ENCODE measurements at regions not wholly inside any gene's neighbourhood (a gene's known extent, or its start where the extent isn't known, plus 50 kb on each side); places are given as distances from the start of the nearest gene placed in this dataset.

GRCh38 chr17:83175119-83175821 is 95.9 kb downstream of the METRNL start:
- no peak overlapping the region for H3K4me2 ChIP-seq (ENCODE audit: low read length)
- no peak overlapping the region for H3K4me3 ChIP-seq (ENCODE audit: insufficient read depth, low read depth, low read length)
- no peaks in the 10 kb centered on the region for H3K79me2 ChIP-seq (ENCODE audit: insufficient read depth, low read length)
- no peak overlapping the region for H3K27ac ChIP-seq (ENCODE audit: low read depth, low read length)
- FAIRE-seq (no peak), DNase-seq (ENCODE audit: low read depth) (no peak)
- H2AFZ ChIP-seq (ENCODE audit: low read depth, low read length), result no peak overlapping the region
- no peaks in the 10 kb centered on the region for H3K9me3 ChIP-seq (ENCODE audit: insufficient read depth, low read depth, low read length)
- no peaks in the 10 kb centered on the region for H3K27me3 ChIP-seq (ENCODE audit: insufficient read depth, low read length)
- Mint-ChIP-seq H3K9me3 (ENCODE audit: unreplicated experiment) (no peaks in the 10 kb centered on the region), H3K4me1 (ENCODE audit: low read depth, unreplicated experiment) (peaks cover 5% of the 10 kb centered on the region), H3K27ac (ENCODE audit: unreplicated experiment) (no peak overlapping the region), H3K27me3 (ENCODE audit: low read depth, unreplicated experiment) (peaks cover 33% of the 10 kb centered on the region), H3K4me3 (ENCODE audit: unreplicated experiment) (no peak overlapping the region), H3K36me3 (ENCODE audit: low read depth, unreplicated experiment) (no peaks in the 10 kb centered on the region)
- H3K36me3 ChIP-seq (ENCODE audit: insufficient read depth, low read length), result no peaks in the 10 kb centered on the region
- H3K9ac ChIP-seq (ENCODE audit: low read length), result no peak overlapping the region
- H4K20me1 ChIP-seq (ENCODE audit: insufficient read depth, low read length), result no peaks in the 10 kb centered on the region
- TF ChIP-seq EZH2 (IDR thresholded peaks at IDR 0.05; ENCODE audit: insufficient read depth, low read length) (no peak), CTCF (IDR thresholded peaks at IDR 0.05; ENCODE audit: insufficient read depth, low read depth, low read length) (no peak)
- no peaks in the 10 kb centered on the region for H3K4me1 ChIP-seq (ENCODE audit: insufficient read depth, low read length)

GRCh38 chr17:83175822-83176622 is 96.6 kb downstream of the METRNL start:
- no peak for TF ChIP-seq EZH2 (IDR thresholded peaks at IDR 0.05; ENCODE audit: insufficient read depth, low read length)
- TF ChIP-seq CTCF (IDR thresholded peaks at IDR 0.05; ENCODE audit: insufficient read depth, low read depth, low read length), result no peak
- H3K9me3 ChIP-seq (ENCODE audit: insufficient read depth, low read depth, low read length), result no peaks in the 10 kb centered on the region
- no peak overlapping the region for H3K9ac ChIP-seq (ENCODE audit: low read length)
- FAIRE-seq, result no peak
- H3K4me3 ChIP-seq (ENCODE audit: insufficient read depth, low read depth, low read length), result no peak overlapping the region
- no peaks in the 10 kb centered on the region for H3K79me2 ChIP-seq (ENCODE audit: insufficient read depth, low read length)
- no peaks in the 10 kb centered on the region for H3K9me3 Mint-ChIP-seq (ENCODE audit: unreplicated experiment)
- H4K20me1 ChIP-seq (ENCODE audit: insufficient read depth, low read length), result no peaks in the 10 kb centered on the region
- peaks cover 40% of the 10 kb centered on the region for H3K27me3 Mint-ChIP-seq (ENCODE audit: low read depth, unreplicated experiment)
- H3K4me2 ChIP-seq (ENCODE audit: low read length), result no peak overlapping the region
- no peaks in the 10 kb centered on the region for H3K4me1 ChIP-seq (ENCODE audit: insufficient read depth, low read length)
- no peaks in the 10 kb centered on the region for H3K36me3 Mint-ChIP-seq (ENCODE audit: low read depth, unreplicated experiment)
- H3K27me3 ChIP-seq (ENCODE audit: insufficient read depth, low read length), result no peaks in the 10 kb centered on the region
- no peak for DNase-seq (ENCODE audit: low read depth)
- H3K27ac ChIP-seq (ENCODE audit: low read depth, low read length), result no peak overlapping the region
- no peak overlapping the region for H3K27ac Mint-ChIP-seq (ENCODE audit: unreplicated experiment)
- H3K4me3 Mint-ChIP-seq (ENCODE audit: unreplicated experiment), result no peak overlapping the region
- H2AFZ ChIP-seq (ENCODE audit: low read depth, low read length), result no peak overlapping the region
- no peaks in the 10 kb centered on the region for H3K36me3 ChIP-seq (ENCODE audit: insufficient read depth, low read length)
- peaks cover under 1% of the 10 kb centered on the region for H3K4me1 Mint-ChIP-seq (ENCODE audit: low read depth, unreplicated experiment)

Data from astrocyte (in vitro differentiated cells and primary cell).